GM19452 (cell line): ENCODE measurements at regions not wholly inside any gene's neighbourhood (a gene's known extent, or its start where the extent isn't known, plus 50 kb on each side); places are given as distances from the start of the nearest gene placed in this dataset.

ENCODE experiments used
- ATAC-seq: cut with Tn5 transposase; IDR thresholded peaks from one replicate; pipeline ENCODE4 v1.9.1; 2021; ENCODE audit not compliant: unreplicated experiment

- ATAC-seq: no peak
Measured at GRCh38 chr6:170048615-170049256, 242.1 kb downstream of the DLL1 start.

GRCh38 chr6:170047823-170048222, 243.1 kb downstream of the DLL1 start:
- no peak for ATAC-seq

DNA sequence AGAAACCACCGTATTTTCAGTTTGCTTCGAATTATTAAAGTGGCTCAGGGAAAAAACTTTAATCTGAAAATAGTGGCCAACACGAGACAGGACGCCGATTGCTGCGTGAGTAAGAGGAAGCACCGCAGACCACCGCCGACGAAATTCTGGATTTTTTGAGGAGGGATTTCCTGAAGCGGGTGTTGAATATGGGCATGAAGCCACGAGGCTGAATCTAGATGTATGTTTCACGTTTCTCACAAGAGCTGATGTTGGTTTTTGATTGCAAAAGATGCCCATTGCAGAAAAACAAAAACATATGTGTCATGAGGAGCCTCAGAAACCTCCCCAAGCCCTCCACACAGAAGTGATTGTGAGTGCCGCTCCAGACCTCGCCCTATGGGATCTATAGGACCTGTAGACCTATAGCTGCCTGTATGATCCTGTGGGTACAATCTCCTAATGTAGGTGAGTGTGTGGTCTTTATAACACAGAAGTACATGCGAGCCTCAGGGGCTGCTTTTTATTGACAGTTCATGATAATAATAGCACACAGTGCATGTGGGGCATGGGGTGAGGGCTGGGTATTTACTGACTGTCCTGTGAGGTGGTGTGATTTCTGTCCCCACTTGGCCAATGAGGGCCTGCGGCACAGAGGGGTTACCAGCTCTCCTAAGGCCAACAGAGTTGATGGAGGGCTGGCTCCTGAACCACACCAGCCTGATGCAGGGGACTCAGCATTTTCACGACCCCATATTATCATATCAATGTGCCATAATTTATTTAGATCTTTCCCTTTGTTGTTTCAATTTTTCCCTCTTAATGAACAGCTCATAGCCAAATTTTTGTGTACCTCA, 243.9 kb downstream of the DLL1 start:
- ATAC-seq: no peak

DNA sequence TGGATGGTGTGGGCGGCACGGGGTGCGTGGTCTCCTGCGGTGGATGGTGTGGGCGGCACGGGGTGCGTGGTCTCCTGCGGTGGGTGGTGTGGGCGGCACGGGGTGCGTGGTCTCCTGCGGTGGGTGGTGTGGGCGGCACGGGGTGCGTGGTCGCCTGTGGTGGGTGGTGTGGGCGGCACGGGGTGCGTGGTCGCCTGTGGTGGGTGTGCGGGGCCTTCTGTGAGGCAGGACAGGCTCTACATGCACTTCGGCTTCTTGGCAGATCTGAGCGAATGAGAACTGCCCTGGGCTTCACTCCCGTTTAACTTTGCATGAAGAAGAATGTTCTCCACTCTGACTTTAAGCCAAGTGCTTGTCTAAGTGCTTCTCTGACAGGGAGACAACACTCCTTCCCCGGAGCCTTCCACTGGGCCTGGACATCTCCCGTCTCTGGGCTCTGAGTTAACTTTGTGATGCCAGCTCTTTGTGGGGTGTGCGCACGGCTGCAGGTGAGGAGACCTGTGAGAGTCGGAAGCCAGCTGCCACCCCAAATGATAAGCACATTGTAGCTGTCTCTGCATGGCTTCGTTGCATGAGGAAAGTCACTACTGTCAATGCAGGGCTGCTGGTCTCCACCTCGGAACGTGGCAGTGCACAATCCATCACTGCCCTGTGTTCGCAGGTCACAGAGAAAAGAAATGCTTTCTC, 244.8 kb downstream of the DLL1 start:
- no peak for ATAC-seq

GRCh38 chr6:170045563-170045960, 245.3 kb downstream of the DLL1 start:
- ATAC-seq: no peak

DNA sequence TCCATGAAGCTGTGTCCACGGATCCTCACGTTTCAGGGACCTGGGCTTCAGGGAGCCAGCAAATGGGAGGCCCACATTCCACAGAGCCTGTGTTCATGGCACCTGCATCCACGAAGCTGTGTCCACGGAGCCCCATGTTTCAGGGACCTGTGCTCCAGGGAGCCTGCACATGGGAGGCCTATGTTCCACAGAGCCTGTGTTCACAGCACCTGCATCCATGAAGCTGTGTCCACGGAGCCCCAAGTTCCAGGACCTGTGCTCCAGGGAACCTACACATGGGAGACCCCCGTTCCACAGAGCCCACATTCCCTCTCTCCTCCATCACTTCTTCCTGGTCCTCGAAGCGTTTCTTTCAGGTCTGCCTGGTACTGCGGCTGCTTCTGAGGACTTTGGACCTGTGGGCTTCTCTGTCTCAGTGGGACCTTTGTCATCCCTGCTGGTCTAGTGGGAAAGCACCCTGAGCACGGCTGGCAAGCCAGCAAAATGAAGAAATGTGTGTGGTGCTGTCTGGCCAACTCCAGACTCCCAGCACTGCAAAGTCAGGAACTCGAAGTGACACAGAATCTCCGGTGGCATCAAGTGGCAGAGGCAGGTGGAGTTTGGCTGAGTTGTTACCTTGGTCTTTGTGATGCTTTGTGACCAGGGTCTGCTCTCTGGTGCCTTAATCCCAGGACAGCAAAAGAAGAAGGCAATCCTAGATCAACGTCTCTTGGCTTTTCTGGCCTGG, 245.9 kb downstream of the DLL1 start:
- no peak for ATAC-seq

DNA sequence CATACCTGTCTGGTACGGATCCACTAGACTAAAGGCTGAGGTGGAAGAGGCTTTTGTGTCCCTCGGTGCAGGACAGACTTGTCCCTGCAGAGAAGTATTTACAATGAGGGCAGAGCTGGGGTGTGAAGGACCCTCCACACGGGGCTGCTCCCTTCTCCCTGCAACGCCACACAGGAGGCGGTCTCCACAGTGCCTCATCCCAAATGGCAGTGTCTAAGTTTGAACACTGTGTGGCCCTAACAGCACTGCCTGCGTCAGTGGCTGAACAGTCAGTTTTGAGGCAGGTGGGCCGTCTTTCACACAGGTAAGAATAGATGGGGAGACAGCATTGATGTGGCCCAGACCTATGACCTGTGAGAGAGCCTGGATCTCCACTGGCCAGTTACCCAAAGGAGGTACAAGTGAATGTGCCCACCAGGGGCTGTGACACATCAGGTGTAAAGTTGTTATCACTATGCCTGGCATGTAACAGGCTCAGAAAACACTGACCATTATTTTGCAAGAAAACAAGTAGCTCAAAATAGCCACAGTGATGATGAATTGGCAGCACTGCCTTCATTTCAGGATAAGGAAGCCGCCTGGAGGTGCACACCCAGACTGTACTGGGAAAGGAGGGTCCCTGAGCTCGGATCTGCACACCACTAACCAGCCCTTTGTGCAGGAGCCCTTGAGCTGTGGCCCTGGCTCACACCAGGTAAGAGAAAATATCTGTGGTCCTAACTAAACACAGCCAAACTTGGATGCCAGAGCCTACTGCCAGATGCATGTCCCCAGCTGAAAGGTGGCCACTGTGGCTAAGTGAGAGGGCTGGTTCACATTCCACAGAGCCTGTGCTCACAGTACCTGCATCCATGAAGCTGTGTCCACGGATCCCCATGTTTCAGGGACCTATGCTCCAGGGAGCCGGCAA, 246.7 kb downstream of the DLL1 start:
- no peak for ATAC-seq

GRCh38 chr6:170043150-170043819, 247.6 kb downstream of the DLL1 start:
- no peak for ATAC-seq

- no peak for ATAC-seq
Measured at GRCh38 chr6:170042596-170043118, 248.2 kb downstream of the DLL1 start.

DNA sequence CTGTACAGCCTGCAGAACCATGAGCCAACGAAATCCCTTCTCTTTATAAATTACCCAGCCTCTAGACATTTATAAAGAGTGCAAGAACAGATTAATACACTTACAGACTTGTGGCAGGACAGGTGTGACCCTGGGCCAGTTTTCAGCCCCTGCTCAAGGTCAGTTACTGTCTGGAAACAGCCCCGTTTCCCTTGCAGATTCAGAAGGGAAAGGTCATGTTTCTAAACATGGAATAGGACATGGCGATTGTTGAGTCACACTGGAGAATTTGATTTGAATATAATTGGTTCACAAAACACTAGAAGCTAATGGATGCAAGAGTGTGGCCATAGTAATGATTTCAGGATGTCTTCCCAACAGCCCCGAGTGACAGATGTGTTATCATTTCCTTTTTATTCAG, 248.8 kb downstream of the DLL1 start:
- no peak for ATAC-seq

- ATAC-seq: no peak
Measured at GRCh38 chr6:170041526-170041925, 249.4 kb downstream of the DLL1 start.

GRCh38 chr6:170040906-170041305, 250.0 kb downstream of the DLL1 start:
- ATAC-seq: no peak

DNA sequence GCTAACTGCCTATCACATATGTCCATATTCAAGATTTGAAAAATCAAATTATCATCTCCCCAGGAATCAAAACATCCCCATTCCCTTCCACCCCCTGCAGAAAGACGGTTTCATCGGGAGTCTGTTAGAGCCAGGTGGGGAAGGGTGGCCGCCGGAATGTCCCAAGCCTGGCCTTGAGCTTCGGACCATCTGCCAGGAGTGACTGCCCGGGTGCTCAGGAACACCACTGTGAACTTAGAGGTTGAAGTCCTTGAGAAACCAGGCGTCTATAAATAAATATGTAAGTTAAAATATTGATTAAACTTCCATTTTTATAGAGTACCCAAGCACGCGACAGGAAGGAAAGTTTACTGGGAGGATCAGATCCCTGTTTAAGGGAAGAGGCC, 250.8 kb downstream of the DLL1 start:
- no peak for ATAC-seq

DNA sequence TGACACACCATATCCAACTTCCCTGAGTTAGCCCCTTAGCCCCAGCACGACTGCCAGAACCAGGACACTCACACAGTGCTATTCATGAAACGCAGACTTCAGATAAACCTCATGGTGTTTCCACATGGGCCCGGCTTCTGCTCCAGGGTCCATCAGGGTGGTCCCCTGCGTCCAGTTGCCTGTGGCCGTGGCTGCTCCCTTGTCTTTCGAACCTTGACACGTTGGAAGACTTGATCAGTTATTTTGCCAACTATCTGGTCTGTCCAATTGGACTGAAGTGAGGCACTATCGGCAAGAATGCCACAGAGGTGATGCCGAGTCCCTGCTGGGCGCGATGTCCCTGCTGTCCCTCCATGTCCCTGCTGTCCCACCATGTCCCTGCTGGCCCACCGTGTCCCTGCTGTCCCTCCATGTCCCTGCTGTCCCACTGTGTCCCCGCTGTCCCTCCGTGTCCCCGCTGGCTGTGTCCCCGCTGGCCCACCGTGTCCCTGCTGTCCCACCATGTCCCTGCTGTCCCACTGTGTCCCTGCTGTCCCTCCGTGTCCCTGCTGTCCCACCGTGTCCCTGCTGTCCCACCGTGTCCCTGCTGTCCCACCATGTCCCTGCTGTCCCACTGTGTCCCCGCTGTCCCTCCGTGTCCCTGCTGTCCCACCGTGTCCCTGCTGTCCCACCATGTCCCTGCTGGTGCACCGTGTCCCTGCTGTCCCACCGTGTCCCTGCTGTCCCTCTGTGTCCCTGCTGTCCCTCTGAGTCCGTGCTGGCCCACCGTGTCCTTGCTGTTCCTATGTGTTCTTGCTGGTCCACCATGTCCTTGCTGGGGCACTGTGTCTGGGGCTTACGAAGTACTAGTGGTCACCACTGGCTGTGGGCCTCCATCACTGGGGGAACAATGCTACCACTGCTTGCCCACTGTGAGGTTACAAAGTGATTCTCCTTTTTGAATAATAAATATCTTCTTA, 251.4 kb downstream of the DLL1 start:
- ATAC-seq: no peak

DNA sequence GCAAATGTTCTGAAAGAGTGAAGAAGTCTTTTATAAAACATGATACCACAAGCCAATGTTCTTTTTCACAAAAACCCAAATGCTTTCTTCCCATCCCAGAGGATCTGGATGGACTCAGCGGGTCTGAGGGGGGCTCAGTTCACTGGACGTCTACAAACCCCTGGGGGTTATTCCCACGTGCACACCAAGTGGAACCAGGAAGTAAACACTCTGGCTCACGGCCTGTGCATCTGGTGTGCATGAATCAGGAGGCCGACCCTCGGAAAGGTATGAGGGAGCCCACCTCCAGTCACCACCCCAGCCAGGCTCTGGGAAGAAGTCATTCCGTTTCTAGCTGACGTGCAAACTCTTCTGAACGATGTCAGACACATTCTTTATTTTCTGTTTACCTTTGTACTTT, 252.2 kb downstream of the DLL1 start:
- no peak for ATAC-seq

DNA sequence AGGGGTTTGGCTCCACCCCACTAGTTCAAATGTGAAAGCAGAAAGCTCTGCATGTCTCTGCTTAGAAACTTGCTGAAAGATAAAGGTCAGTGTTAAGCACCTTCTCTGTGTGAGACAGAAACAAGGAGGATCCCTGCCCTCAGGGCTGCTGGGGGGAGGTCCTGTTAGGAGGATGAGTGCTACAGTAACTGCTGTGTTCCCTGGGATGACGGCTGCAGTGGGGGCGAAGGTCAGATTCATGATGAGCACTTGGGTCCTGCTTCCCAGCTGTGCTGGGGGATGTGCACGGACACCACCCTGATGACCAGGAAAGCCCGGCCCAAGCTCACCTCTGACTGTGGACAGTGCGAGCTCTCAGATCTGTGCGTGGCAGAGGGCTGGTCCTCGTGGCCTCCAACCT, 252.6 kb downstream of the DLL1 start:
- ATAC-seq: no peak

DNA sequence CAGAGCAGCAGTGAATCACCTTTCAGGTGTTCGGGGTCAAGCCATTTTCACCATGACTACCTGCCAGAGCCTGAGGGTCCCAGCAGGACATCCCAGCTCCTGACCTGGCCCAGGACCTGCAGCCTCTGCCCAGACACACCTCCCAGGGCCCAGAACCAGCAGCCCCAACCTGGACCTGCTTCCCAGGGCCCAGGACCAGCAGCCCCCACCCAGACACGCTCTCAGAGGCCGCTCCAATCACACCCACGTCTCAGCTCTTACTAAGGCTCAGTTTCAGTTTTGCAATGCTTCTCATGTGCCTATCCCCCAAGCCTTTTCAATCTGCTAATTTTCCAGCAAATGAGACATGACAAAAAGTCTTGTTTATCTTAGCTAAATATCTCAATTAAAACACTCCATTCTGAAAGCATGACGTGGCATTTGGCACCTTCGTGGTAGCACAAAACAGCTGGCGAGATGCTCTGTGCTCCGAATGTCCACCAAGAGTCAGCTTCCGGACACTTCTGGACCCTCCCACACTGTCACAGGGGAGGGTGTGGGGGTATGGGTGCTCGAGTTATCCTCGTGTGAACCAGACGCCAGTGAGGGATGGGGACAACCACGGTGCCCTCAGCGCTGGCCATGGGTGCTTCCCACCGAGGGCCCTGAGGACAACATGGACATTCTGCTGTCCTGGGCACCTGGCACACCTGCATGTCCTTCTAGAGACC, 253.2 kb downstream of the DLL1 start:
- ATAC-seq: no peak

- no peak for ATAC-seq
Measured at GRCh38 chr6:170036916-170037315, 254.0 kb downstream of the DLL1 start.
